DND-41 (cell line): ENCODE measurements at regions not wholly inside any gene's neighbourhood (a gene's known extent, or its start where the extent isn't known, plus 50 kb on each side); places are given as distances from the start of the nearest gene placed in this dataset.

Experiments
- ATAC-seq: fragments of 200-7000 bp; cut with Tn5 transposase; 3 replicates; pipeline ENCODE4 v1.9.1; 2021; ENCODE audit warnings: low read depth; ENCODE audit not compliant: insufficient read depth
- DNase-seq: peaks from one replicate; pipeline ENCODE4 v3.0.0-alpha.2; 2020
- H2AFZ ChIP-seq: 2 replicates; pipeline ENCODE4 v1.6.0; 2012; ENCODE audit warnings: low read depth, low read length
- H3K27ac ChIP-seq: 2 replicates; pipeline ENCODE4 v1.5.1; 2012; ENCODE audit warnings: low read length, inconsistent platforms
- H3K27me3 ChIP-seq: fragments of 200-600 bp; sonication (generic); 2 replicates; pipeline ENCODE4 v1.6.0; 2012; ENCODE audit warnings: low read length, mild to moderate bottlenecking, inconsistent platforms; ENCODE audit not compliant: insufficient read depth, poor library complexity
- H3K36me3 ChIP-seq: 2 replicates; pipeline ENCODE4 v1.5.1; 2012; ENCODE audit warnings: low read length, inconsistent platforms; ENCODE audit not compliant: insufficient read depth
- H3K4me1 ChIP-seq: 2 replicates; pipeline ENCODE4 v1.5.1; 2012; ENCODE audit warnings: mild to moderate bottlenecking, low read length; ENCODE audit not compliant: insufficient read depth
- H3K4me2 ChIP-seq: 2 replicates; pipeline ENCODE4 v1.6.0; 2012; ENCODE audit warnings: mild to moderate bottlenecking, moderate library complexity, low read length, inconsistent platforms; ENCODE audit not compliant: insufficient read depth
- H3K4me3 ChIP-seq, 2 experiments: fragments of 200-600 bp in 1 of 2; shearing (Covaris generic) in 1 of 2; 2 replicates each; pipeline ENCODE4 v1.5.1; 2012 to 2016; ENCODE audit warnings: inconsistent platforms in 2 of 2, low read length in 2 of 2, mild to moderate bottlenecking in 2 of 2, low read depth in 1 of 2, moderate library complexity in 1 of 2
- H3K79me2 ChIP-seq: 2 replicates; pipeline ENCODE4 v1.6.0; 2012; ENCODE audit warnings: low read length, inconsistent platforms; ENCODE audit not compliant: insufficient read depth
- H3K9ac ChIP-seq: 2 replicates; pipeline ENCODE4 v1.6.0; 2012; ENCODE audit warnings: low read depth, mild to moderate bottlenecking, inconsistent platforms, low read length, moderate library complexity
- H3K9me3 ChIP-seq: 2 replicates; pipeline ENCODE4 v1.5.1; 2012; ENCODE audit warnings: low read length, moderate library complexity, mild to moderate bottlenecking, inconsistent platforms; ENCODE audit not compliant: insufficient read depth, severe bottlenecking
- H4K20me1 ChIP-seq: 2 replicates; pipeline ENCODE4 v1.6.0; 2012; ENCODE audit warnings: low read length; ENCODE audit not compliant: insufficient read depth
- CTCF ChIP-seq: IDR thresholded peaks from 2 replicates; pipeline ENCODE4 v1.5.1; 2012; ENCODE audit warnings: borderline replicate concordance, low read length, moderate library complexity, mild to moderate bottlenecking; ENCODE audit not compliant: poor library complexity, severe bottlenecking; ENCODE audit errors: extremely low read depth
- EZH2 ChIP-seq: IDR thresholded peaks from 3 replicates; pipeline ENCODE4 v1.6.1; 2012; ENCODE audit warnings: borderline replicate concordance, low read depth, mild to moderate bottlenecking, moderate library complexity, low read length, inconsistent platforms; ENCODE audit not compliant: severe bottlenecking

- no peak for DNase-seq
- H3K9me3 ChIP-seq, result no peaks in the 10 kb centered on the region
- no peaks in the 10 kb centered on the region for H3K4me1 ChIP-seq
- no peak overlapping the region for H3K9ac ChIP-seq
- TF ChIP-seq EZH2, result no peak
- no peak for ATAC-seq
- H2AFZ ChIP-seq, result no peak overlapping the region
- no peak overlapping the region for H3K4me2 ChIP-seq
- no peak overlapping the region for H3K4me3 ChIP-seq
- no peaks in the 10 kb centered on the region for H3K36me3 ChIP-seq
- H4K20me1 ChIP-seq, result peaks cover 12% of the 10 kb centered on the region
- H3K27ac ChIP-seq, result no peak overlapping the region
- H3K27me3 ChIP-seq, result no peaks in the 10 kb centered on the region
- no peaks in the 10 kb centered on the region for H3K79me2 ChIP-seq
Observed at GRCh38 chr9:131801810-131802209, 61.9 kb upstream of the RAPGEF1 start.

DNA sequence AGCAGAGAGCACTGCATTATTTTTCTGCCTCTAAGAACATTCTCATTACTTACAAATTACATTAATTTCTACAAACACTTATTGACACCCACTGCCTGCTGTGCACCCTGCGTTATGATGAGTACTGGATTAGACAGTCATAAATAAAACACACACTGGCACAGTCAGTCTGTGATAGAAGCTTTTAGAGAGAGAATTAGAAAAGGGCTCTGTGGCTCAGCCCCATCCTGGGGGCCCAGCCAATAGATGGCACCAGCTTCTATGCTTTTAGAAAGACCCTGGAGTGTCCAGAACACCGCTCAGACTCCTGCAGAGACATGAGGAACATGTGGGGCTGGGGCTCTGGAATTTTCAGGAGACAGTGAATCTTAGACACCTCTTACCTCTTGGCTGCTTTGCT lies 61.0 kb upstream of the RAPGEF1 start:
- Histone ChIP-seq H3K4me3 (no peak overlapping the region), H3K79me2 (no peaks in the 10 kb centered on the region), H3K4me1 (no peaks in the 10 kb centered on the region), H4K20me1 (peaks cover 12% of the 10 kb centered on the region), H3K9ac (no peak overlapping the region), H3K27me3 (no peaks in the 10 kb centered on the region), H3K36me3 (no peaks in the 10 kb centered on the region), H3K27ac (no peak overlapping the region), H2AFZ (no peak overlapping the region), H3K4me2 (no peak overlapping the region), H3K9me3 (no peaks in the 10 kb centered on the region)
- TF ChIP-seq EZH2 (no peak), CTCF (no peak)
- ATAC-seq (no peak), DNase-seq (no peak)

DNA sequence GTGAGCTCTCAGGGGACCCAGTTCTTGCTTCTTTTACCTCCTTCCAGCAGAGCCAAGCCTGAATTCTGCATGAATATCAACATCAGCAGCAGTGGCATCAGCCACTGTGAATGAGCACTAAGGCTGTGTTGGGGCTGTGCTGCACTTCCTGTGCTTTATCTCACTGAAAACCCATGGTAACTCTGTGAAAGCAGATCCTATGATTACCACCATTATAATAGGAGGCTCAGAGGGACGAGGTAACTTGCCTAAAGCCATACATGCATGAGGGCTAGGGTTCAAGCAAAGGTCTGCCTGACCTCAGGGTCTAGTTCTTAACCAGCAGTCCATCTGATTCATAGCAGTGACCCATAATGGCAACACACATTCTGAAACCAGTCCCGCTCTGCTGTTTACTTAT lies 60.5 kb upstream of the RAPGEF1 start:
- H3K27me3 ChIP-seq, result no peaks in the 10 kb centered on the region

DNA sequence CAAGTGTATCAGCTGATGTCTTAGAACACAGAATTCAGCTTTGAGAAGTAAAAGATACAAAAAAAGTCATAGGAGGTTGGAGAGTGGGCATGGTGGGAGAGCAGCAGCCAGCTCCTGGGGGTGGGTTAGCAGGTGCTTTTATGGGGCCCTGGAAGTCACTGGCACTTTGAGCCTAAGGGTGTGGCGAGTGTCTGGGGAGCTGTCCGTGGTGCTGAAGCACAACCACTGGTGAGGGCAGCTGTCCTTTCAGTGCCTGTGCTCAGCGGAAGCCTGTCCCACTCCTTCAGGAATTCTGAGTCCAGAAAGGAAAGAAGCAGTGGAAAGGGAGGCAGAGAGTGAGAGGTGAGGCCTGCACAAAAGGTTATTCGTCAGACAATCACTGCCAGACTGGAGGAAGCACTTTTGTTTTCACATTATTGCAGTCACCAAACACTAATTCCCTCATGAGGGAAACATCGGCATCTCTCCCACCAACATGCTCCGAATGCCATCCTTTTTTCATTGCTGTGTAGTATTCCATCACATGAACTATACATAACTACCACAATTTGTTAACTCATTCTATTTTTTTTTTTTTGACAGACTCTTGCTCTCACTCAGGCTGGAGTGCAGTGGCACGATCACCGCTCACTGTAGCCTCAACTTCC lies 59.4 kb upstream of the RAPGEF1 start:
- ATAC-seq, result peak; percentile 82
- H3K79me2 ChIP-seq, result no peaks in the 10 kb centered on the region

More for the DNA sequence above, 60.5 kb upstream of the RAPGEF1 start:
- peaks cover 12% of the 10 kb centered on the region for H4K20me1 ChIP-seq
- no peaks in the 10 kb centered on the region for H3K4me1 ChIP-seq
- TF ChIP-seq EZH2 (no peak), CTCF (no peak)
- no peak overlapping the region for H3K27ac ChIP-seq
- no peak overlapping the region for H2AFZ ChIP-seq
- no peaks in the 10 kb centered on the region for H3K9me3 ChIP-seq
- H3K36me3 ChIP-seq, result no peaks in the 10 kb centered on the region
- no peak overlapping the region for H3K9ac ChIP-seq
- DNase-seq (no peak), ATAC-seq (no peak)
- no peaks in the 10 kb centered on the region for H3K79me2 ChIP-seq
- no peak overlapping the region for H3K4me2 ChIP-seq
- H3K4me3 ChIP-seq, result no peak overlapping the region

More for the DNA sequence above, 59.4 kb upstream of the RAPGEF1 start:
- Histone ChIP-seq H3K4me3 (no peak overlapping the region), H3K9me3 (no peaks in the 10 kb centered on the region), H3K27ac (no peak overlapping the region), H3K4me2 (no peak overlapping the region), H3K27me3 (no peaks in the 10 kb centered on the region), H3K36me3 (no peaks in the 10 kb centered on the region), H4K20me1 (peaks cover 12% of the 10 kb centered on the region), H2AFZ (no peak overlapping the region), H3K4me1 (no peaks in the 10 kb centered on the region), H3K9ac (no peak overlapping the region)
- TF ChIP-seq CTCF (no peak), EZH2 (no peak)
- peak; percentile 69 for DNase-seq
